HCT116 (cell line): ENCODE measurements at regions not wholly inside any gene's neighbourhood (a gene's known extent, or its start where the extent isn't known, plus 50 kb on each side); places are given as distances from the start of the nearest gene placed in this dataset.

Experiments
- ATF3 ChIP-seq: IDR thresholded peaks from 2 replicates; pipeline ENCODE4 v1.6.1; 2012
- EZH2 ChIP-seq: fragments of 200-600 bp; sonication (generic); IDR thresholded peaks from 2 replicates; pipeline ENCODE4 v1.6.1; 2017; ENCODE audit warnings: antibody characterized with exemption, mixed run types
- EZH2phosphoT487 ChIP-seq: fragments of 200-600 bp; IDR thresholded peaks from 2 replicates; pipeline ENCODE4 v1.6.1; 2018; ENCODE audit warnings: antibody characterized with exemption, borderline replicate concordance
- POLR2A ChIP-seq: IDR thresholded peaks from 2 replicates; pipeline ENCODE4 v1.7.0; 2011; ENCODE audit warnings: borderline replicate concordance; ENCODE audit not compliant: insufficient read depth, insufficient read length; ENCODE audit errors: extremely low read depth
- POLR2AphosphoS5 ChIP-seq: IDR thresholded peaks from 2 replicates; pipeline ENCODE4 v1.6.1; 2011; ENCODE audit warnings: mild to moderate bottlenecking, low read depth, low read length, moderate library complexity
- RAD21 ChIP-seq: IDR thresholded peaks from 2 replicates; pipeline ENCODE4 v1.6.1; 2012; ENCODE audit warnings: low read depth, mild to moderate bottlenecking
- SIN3A ChIP-seq: IDR thresholded peaks from 2 replicates; pipeline ENCODE4 v1.6.1; 2012; ENCODE audit warnings: low read depth
- SP1 ChIP-seq: IDR thresholded peaks from 2 replicates; pipeline ENCODE4 v1.6.1; 2012; ENCODE audit warnings: low read depth
- TCF7L2 ChIP-seq: IDR thresholded peaks from 2 replicates; pipeline ENCODE4 v1.7.0; 2011; ENCODE audit warnings: borderline replicate concordance, inconsistent platforms; ENCODE audit not compliant: insufficient read depth, insufficient read length; ENCODE audit errors: extremely low read depth
- ZFX ChIP-seq: fragments of 450-650 bp; IDR thresholded peaks from 2 replicates; pipeline ENCODE4 v1.6.1; 2017
- TF ChIP-seq, protein P1 (sequence below), 3 experiments: fragments of 200-600 bp in 1 of 3; sonication (generic) in 1 of 3; IDR thresholded peaks in 2 of 3; conservative IDR thresholded peaks in 1 of 3; 2 replicates each; pipeline ENCODE4 v1.5.1; 2012 to 2017; ENCODE audit warnings: low read depth in 2 of 3, low read length in 2 of 3, antibody characterized with exemption in 1 of 3, borderline replicate concordance in 1 of 3, control low read depth in 1 of 3, mild to moderate bottlenecking in 1 of 3, mixed read lengths in 1 of 3, mixed run types in 1 of 3, moderate library complexity in 1 of 3; ENCODE audit not compliant: insufficient read depth in 1 of 3
- TF ChIP-seq, protein P2 (sequence below): IDR thresholded peaks from 2 replicates; pipeline ENCODE4 v1.6.1; 2012; ENCODE audit warnings: low read depth
- TF ChIP-seq, protein P3 (sequence below): IDR thresholded peaks from 2 replicates; pipeline ENCODE4 v1.6.1; 2011; ENCODE audit warnings: mild to moderate bottlenecking, low read length, moderate library complexity; ENCODE audit not compliant: insufficient replicate concordance; ENCODE audit errors: extremely low read depth

- TF ChIP-seq POLR2A (no peak), RAD21 (no peak), ATF3 (no peak), TCF7L2 (no peak), SP1 (no peak), SIN3A (no peak), EZH2 (no peak), EZH2phosphoT487 (no peak), POLR2AphosphoS5 (no peak), ZFX (no peak)
- TF ChIP-seq, protein P1, sequence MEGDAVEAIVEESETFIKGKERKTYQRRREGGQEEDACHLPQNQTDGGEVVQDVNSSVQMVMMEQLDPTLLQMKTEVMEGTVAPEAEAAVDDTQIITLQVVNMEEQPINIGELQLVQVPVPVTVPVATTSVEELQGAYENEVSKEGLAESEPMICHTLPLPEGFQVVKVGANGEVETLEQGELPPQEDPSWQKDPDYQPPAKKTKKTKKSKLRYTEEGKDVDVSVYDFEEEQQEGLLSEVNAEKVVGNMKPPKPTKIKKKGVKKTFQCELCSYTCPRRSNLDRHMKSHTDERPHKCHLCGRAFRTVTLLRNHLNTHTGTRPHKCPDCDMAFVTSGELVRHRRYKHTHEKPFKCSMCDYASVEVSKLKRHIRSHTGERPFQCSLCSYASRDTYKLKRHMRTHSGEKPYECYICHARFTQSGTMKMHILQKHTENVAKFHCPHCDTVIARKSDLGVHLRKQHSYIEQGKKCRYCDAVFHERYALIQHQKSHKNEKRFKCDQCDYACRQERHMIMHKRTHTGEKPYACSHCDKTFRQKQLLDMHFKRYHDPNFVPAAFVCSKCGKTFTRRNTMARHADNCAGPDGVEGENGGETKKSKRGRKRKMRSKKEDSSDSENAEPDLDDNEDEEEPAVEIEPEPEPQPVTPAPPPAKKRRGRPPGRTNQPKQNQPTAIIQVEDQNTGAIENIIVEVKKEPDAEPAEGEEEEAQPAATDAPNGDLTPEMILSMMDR (IDR thresholded peaks at IDR 0.05 in 2 of 3, conservative IDR thresholded peaks at IDR 0.05 in 1 of 3; ENCODE audit: borderline replicate concordance in 1 of 3, insufficient read depth in 1 of 3, low read depth in 2 of 3, low read length in 2 of 3): no peak
- TF ChIP-seq, protein P2, sequence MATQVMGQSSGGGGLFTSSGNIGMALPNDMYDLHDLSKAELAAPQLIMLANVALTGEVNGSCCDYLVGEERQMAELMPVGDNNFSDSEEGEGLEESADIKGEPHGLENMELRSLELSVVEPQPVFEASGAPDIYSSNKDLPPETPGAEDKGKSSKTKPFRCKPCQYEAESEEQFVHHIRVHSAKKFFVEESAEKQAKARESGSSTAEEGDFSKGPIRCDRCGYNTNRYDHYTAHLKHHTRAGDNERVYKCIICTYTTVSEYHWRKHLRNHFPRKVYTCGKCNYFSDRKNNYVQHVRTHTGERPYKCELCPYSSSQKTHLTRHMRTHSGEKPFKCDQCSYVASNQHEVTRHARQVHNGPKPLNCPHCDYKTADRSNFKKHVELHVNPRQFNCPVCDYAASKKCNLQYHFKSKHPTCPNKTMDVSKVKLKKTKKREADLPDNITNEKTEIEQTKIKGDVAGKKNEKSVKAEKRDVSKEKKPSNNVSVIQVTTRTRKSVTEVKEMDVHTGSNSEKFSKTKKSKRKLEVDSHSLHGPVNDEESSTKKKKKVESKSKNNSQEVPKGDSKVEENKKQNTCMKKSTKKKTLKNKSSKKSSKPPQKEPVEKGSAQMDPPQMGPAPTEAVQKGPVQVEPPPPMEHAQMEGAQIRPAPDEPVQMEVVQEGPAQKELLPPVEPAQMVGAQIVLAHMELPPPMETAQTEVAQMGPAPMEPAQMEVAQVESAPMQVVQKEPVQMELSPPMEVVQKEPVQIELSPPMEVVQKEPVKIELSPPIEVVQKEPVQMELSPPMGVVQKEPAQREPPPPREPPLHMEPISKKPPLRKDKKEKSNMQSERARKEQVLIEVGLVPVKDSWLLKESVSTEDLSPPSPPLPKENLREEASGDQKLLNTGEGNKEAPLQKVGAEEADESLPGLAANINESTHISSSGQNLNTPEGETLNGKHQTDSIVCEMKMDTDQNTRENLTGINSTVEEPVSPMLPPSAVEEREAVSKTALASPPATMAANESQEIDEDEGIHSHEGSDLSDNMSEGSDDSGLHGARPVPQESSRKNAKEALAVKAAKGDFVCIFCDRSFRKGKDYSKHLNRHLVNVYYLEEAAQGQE: no peak
- TF ChIP-seq, protein P3, sequence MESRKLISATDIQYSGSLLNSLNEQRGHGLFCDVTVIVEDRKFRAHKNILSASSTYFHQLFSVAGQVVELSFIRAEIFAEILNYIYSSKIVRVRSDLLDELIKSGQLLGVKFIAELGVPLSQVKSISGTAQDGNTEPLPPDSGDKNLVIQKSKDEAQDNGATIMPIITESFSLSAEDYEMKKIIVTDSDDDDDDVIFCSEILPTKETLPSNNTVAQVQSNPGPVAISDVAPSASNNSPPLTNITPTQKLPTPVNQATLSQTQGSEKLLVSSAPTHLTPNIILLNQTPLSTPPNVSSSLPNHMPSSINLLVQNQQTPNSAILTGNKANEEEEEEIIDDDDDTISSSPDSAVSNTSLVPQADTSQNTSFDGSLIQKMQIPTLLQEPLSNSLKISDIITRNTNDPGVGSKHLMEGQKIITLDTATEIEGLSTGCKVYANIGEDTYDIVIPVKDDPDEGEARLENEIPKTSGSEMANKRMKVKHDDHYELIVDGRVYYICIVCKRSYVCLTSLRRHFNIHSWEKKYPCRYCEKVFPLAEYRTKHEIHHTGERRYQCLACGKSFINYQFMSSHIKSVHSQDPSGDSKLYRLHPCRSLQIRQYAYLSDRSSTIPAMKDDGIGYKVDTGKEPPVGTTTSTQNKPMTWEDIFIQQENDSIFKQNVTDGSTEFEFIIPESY: no peak
Measured at GRCh38 chr20:55755411-55755810, 249.9 kb downstream of the CBLN4 start.
